ENCODE measurements at regions not wholly inside any gene's neighbourhood (a gene's known extent, or its start where the extent isn't known, plus 50 kb on each side); places are given as distances from the start of the nearest gene placed in this dataset.
"Not testable (repeated sequence)": the region's sequence is repeated elsewhere in the genome, so short reads cannot be mapped to it uniquely, and the experiment has no call there.

GRCh38 chr3:152671446-152672319 lies 163.2 kb upstream of the P2RY1 start:
- DNase-seq, result peak; percentile 23

GRCh38 chr3:152672320-152672649 lies 162.6 kb upstream of the P2RY1 start:
- DNase-seq, result no peak

GRCh38 chr3:152676810-152677379 lies 158.0 kb upstream of the P2RY1 start:
- DNase-seq, result no peak

- no peak for DNase-seq
Observed at GRCh38 chr3:152677491-152677890, 157.4 kb upstream of the P2RY1 start.

GRCh38 chr3:152682477-152682876 lies 152.5 kb upstream of the P2RY1 start:
- DNase-seq, result no peak

GRCh38 chr3:152683521-152683999 lies 151.4 kb upstream of the P2RY1 start:
- DNase-seq, result no peak

- no peak for DNase-seq
Observed at GRCh38 chr3:152684279-152684678, 150.7 kb upstream of the P2RY1 start.

GRCh38 chr3:152688313-152688712 lies 146.6 kb upstream of the P2RY1 start:
- DNase-seq, result no peak

GRCh38 chr3:152692326-152692725 lies 142.6 kb upstream of the P2RY1 start:
- not testable (repeated sequence) for DNase-seq

- DNase-seq, result not testable (repeated sequence)
Observed at GRCh38 chr3:152693521-152694250, 141.2 kb upstream of the P2RY1 start.

GRCh38 chr3:152695840-152696239 lies 139.1 kb upstream of the P2RY1 start:
- DNase-seq, result no peak

- DNase-seq, result no peak
Observed at GRCh38 chr3:152696962-152697361, 138.0 kb upstream of the P2RY1 start.

GRCh38 chr3:152703245-152703890 lies 131.6 kb upstream of the P2RY1 start:
- no peak for DNase-seq

GRCh38 chr3:152706991-152707713 lies 127.8 kb upstream of the P2RY1 start:
- no peak for DNase-seq

- no peak for DNase-seq
Observed at GRCh38 chr3:152709659-152710058, 125.3 kb upstream of the P2RY1 start.

GRCh38 chr3:152710549-152710948 lies 124.4 kb upstream of the P2RY1 start:
- no peak for DNase-seq

GRCh38 chr3:152713989-152714388 lies 120.9 kb upstream of the P2RY1 start:
- peak; percentile 43 for DNase-seq

GRCh38 chr3:152714507-152714906 lies 120.4 kb upstream of the P2RY1 start:
- DNase-seq, result no peak

GRCh38 chr3:152717252-152717651 lies 117.7 kb upstream of the P2RY1 start:
- DNase-seq, result no peak

GRCh38 chr3:152718810-152719209 lies 116.1 kb upstream of the P2RY1 start:
- DNase-seq, result no peak

- peak; percentile 70 for DNase-seq
Observed at GRCh38 chr3:152719264-152719663, 115.7 kb upstream of the P2RY1 start.

GRCh38 chr3:152720951-152721718 lies 113.8 kb upstream of the P2RY1 start:
- no peak for DNase-seq
